HepG2 (cell line): ENCODE measurements at regions not wholly inside any gene's neighbourhood (a gene's known extent, or its start where the extent isn't known, plus 50 kb on each side); places are given as distances from the start of the nearest gene placed in this dataset.

ENCODE experiments used
- ATAC-seq: fragments of 200-7000 bp; cut with Tn5 transposase; 3 replicates; pipeline ENCODE4 v1.9.1; 2020; ENCODE audit warnings: mild to moderate bottlenecking, moderate library complexity
- BruUV-seq: library from RNA; stranded (reverse); fragments of 400-500 nt; replicated peaks from 2 replicates; lab custom pipeline; 2021; lab: Mats Ljungman, UMichigan
- CTCF ChIA-PET: fragments of 300-600 bp; formaldehyde crosslinking; extraction: SDS; loops from one replicate; lab custom pipeline; 2021; ENCODE audit warnings: low total read pairs, inconsistent platforms, low intra/inter-chr PET ratio; lab: Yijun Ruan, JAX
- POLR2A ChIA-PET: fragments of 350-600 bp; sonication (Branson Sonifier 250); formaldehyde crosslinking; loops from one replicate; lab custom pipeline; 2020; ENCODE audit warnings: antibody characterized with exemption, inconsistent platforms; lab: Yijun Ruan, JAX
- DNase-seq: peaks from one replicate; pipeline ENCODE4 v3.0.0-alpha.2; 2015; ENCODE audit warnings: low spot score
- FAIRE-seq: peaks from 3 replicates; lab custom pipeline; 2011; peaks lifted over from hg19 to GRCh38; lab: Jason Lieb, UNC
- H2AFZ ChIP-seq: one replicate; pipeline ENCODE4 v1.6.1; 2011; ENCODE audit warnings: low read length, inconsistent platforms
- H3K27ac ChIP-seq: fragments of 300-600 bp; 3 replicates; pipeline ENCODE4 v1.8.0; 2011; ENCODE audit warnings: mixed run types, mild to moderate bottlenecking, mixed read lengths, low read length, inconsistent platforms; ENCODE audit not compliant: insufficient read depth; ENCODE audit errors: extremely low read length
- H3K27me3 ChIP-seq, 2 experiments: fragments of 200-600 bp in 1 of 2; 2 replicates in 1 of 2; 3 replicates in 1 of 2; pipeline versions ENCODE4 v1.6.0 to v1.8.0; 2011; ENCODE audit warnings: low read length in 2 of 2, mild to moderate bottlenecking in 2 of 2, moderate library complexity in 2 of 2, inconsistent platforms in 1 of 2; ENCODE audit not compliant: insufficient read depth in 2 of 2, control insufficient read depth in 1 of 2
- H3K36me3 ChIP-seq, 2 experiments: fragments of 200-600 bp in 1 of 2; replicated peaks in 1 of 2; 2 replicates in 1 of 2; 3 replicates in 1 of 2; pipeline versions ENCODE4 v1.5.1 to v1.8.0; 2011; ENCODE audit warnings: low read length in 2 of 2, inconsistent platforms in 1 of 2; ENCODE audit not compliant: insufficient read depth in 2 of 2, control insufficient read depth in 1 of 2
- H3K4me1 ChIP-seq: 2 replicates; pipeline ENCODE4 v1.5.1; 2012; ENCODE audit warnings: low read length, inconsistent platforms; ENCODE audit not compliant: insufficient read depth
- H3K4me2 ChIP-seq: 2 replicates; pipeline ENCODE4 v1.6.0; 2011; ENCODE audit warnings: low read depth, low read length, inconsistent platforms
- H3K4me3 ChIP-seq, 3 experiments: fragments of 200-600 bp in 1 of 3; sonication (generic), shearing (Covaris generic) in 1 of 3; replicated peaks in 1 of 3; 2 replicates each; pipeline ENCODE4 v1.5.1; 2011 to 2016; ENCODE audit warnings: low read length in 3 of 3, inconsistent platforms in 2 of 3, low read depth in 2 of 3, mild to moderate bottlenecking in 2 of 3, control low read depth in 1 of 3, mixed read lengths in 1 of 3; ENCODE audit not compliant: insufficient read depth in 1 of 3
- H3K79me2 ChIP-seq: one replicate; pipeline ENCODE4 v1.6.1; 2011; ENCODE audit warnings: low read length, inconsistent platforms; ENCODE audit not compliant: insufficient read depth
- H3K9ac ChIP-seq: 2 replicates; pipeline ENCODE4 v1.6.0; 2011; ENCODE audit warnings: mild to moderate bottlenecking, low read depth, low read length, inconsistent platforms; ENCODE audit not compliant: insufficient read depth
- H3K9me3 ChIP-seq: 2 replicates; pipeline ENCODE4 v1.5.1; 2012; ENCODE audit warnings: mild to moderate bottlenecking, low read length
- H4K20me1 ChIP-seq: 2 replicates; pipeline ENCODE4 v1.6.0; 2011; ENCODE audit warnings: inconsistent platforms, mild to moderate bottlenecking, low read length, moderate library complexity; ENCODE audit not compliant: insufficient read depth
- AGO2 ChIP-seq: fragments of 200-400 bp; formaldehyde crosslinking; optimal IDR thresholded peaks from 2 replicates; pipeline ENCODE3; 2017; ENCODE audit warnings: mild to moderate bottlenecking, low read depth, low read length, moderate library complexity
- CHD4 ChIP-seq: fragments of 200-600 bp; sonication (generic); IDR thresholded peaks from 2 replicates; pipeline ENCODE4 v1.7.0; 2017; ENCODE audit warnings: mild to moderate bottlenecking, low read length, borderline replicate concordance
- SALL1 ChIP-seq: sonication (generic); formaldehyde crosslinking; IDR thresholded peaks from 2 replicates; pipeline ENCODE4 v1.8.0; 2022; ENCODE audit warnings: mild to moderate bottlenecking, missing genetic modification reagents
- SMC3 ChIP-seq: IDR thresholded peaks from 2 replicates; pipeline ENCODE4 v1.6.1; 2011; ENCODE audit warnings: low read length, improper control_type of control experiment
- SSRP1 ChIP-seq: IDR thresholded peaks from 2 replicates; pipeline ENCODE4 v1.6.1; 2016; ENCODE audit warnings: control low read depth
- ZFAT ChIP-seq: sonication (generic); formaldehyde crosslinking; conservative IDR thresholded peaks from 2 replicates; pipeline ENCODE4 v1.8.1; 2023; ENCODE audit warnings: missing genetic modification reagents, inconsistent platforms
- ZNF136 ChIP-seq: sonication (generic); formaldehyde crosslinking; IDR thresholded peaks from 2 replicates; pipeline ENCODE4 v1.8.1; 2022; ENCODE audit warnings: low read depth, mild to moderate bottlenecking, moderate library complexity, missing genetic modification reagents
- ZNF232 ChIP-seq: sonication (generic); formaldehyde crosslinking; IDR thresholded peaks from 2 replicates; pipeline ENCODE4 v1.4.0; 2020; ENCODE audit warnings: missing genetic modification reagents, borderline replicate concordance
- ZNF33A ChIP-seq: sonication (generic); formaldehyde crosslinking; IDR thresholded peaks from 2 replicates; pipeline ENCODE4 v1.5.1; 2020; ENCODE audit warnings: missing genetic modification reagents, mild to moderate bottlenecking, moderate library complexity, borderline replicate concordance
- ZNF451 ChIP-seq: sonication (generic); formaldehyde crosslinking; IDR thresholded peaks from 2 replicates; pipeline ENCODE4 v1.5.0; 2020; ENCODE audit warnings: mild to moderate bottlenecking, missing genetic modification reagents
- ZNF652 ChIP-seq: IDR thresholded peaks from 2 replicates; pipeline ENCODE4 v1.6.1; 2016; ENCODE audit warnings: low read depth, borderline replicate concordance
- ZNF788 ChIP-seq: sonication (generic); formaldehyde crosslinking; IDR thresholded peaks from 2 replicates; pipeline ENCODE4 v1.5.0; 2020; ENCODE audit warnings: mild to moderate bottlenecking, missing genetic modification reagents, borderline replicate concordance
- in situ Hi-C: cut with HindIII; loops from 2 replicates; pipeline ENCODE4 v1.10.0; 2017; ENCODE audit warnings: low pct_unique_long_range_greater_than_20kb; ENCODE audit not compliant: extremely low pct_ligation_motif_present
- intact Hi-C: fragments of 100-400 bp; cut with micrococcal nuclease; formaldehyde crosslinking; loops from one replicate; pipeline ENCODE4 v1.10.0; 2022; ENCODE audit not compliant: unreplicated experiment
- TF ChIP-seq, protein P1 (sequence below): sonication (generic); formaldehyde crosslinking; IDR thresholded peaks from 2 replicates; pipeline ENCODE4 v1.8.0; 2023; ENCODE audit warnings: mild to moderate bottlenecking, missing genetic modification reagents
- TF ChIP-seq, protein P2 (sequence below): sonication (generic); formaldehyde crosslinking; conservative IDR thresholded peaks from 2 replicates; pipeline ENCODE4 v1.5.0; 2020; ENCODE audit warnings: missing genetic modification reagents
- TF ChIP-seq, protein P3 (sequence below): sonication (generic); formaldehyde crosslinking; IDR thresholded peaks from 2 replicates; pipeline ENCODE4 v1.5.1; 2020; ENCODE audit warnings: missing genetic modification reagents, mild to moderate bottlenecking, borderline replicate concordance
- TF ChIP-seq, protein P4 (sequence below): IDR thresholded peaks from 2 replicates; pipeline ENCODE4 v1.6.1; 2012; ENCODE audit warnings: low read depth, low read length, improper control_type of control experiment
- TF ChIP-seq, protein P5 (sequence below): sonication (generic); formaldehyde crosslinking; IDR thresholded peaks from 2 replicates; pipeline ENCODE4 v1.4.0; 2020; ENCODE audit warnings: missing genetic modification reagents

DNA sequence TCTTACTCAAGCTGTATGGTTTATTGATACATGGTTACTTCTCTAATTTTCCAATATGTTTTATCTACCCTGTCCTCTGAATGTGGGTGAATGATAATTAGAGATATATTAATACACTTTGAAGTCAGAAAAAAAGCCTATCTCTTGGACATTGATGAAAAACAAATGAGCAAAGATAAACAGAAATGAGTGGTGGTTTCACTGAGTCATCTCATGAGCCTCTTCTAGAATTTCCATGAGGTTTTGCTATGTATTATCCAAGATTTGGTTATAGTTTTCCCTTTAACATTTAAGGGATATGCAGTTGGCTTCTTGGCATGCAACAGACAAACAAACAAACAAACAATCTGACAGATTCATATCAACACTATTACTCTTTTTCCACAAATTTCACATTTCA is 586.8 kb downstream of the RFPL4B start:
- ATAC-seq = no peak
- no peak for DNase-seq
- H4K20me1 ChIP-seq = no peaks in the 10 kb centered on the region
- H3K27me3 ChIP-seq = no peaks in the 10 kb centered on the region
- no peak for FAIRE-seq
- no peaks in the 10 kb centered on the region for H3K36me3 ChIP-seq
- no peak overlapping the region for H3K9ac ChIP-seq
- intact Hi-C loops (no loop called here), in situ Hi-C loops (no loop called here)
- ChIA-PET CTCF (no interaction called here), POLR2A (no interaction called here)
- no peak overlapping the region for H3K4me3 ChIP-seq
- H2AFZ ChIP-seq = no peak overlapping the region
- H3K9me3 ChIP-seq = no peaks in the 10 kb centered on the region
- no peaks in the 10 kb centered on the region for H3K4me1 ChIP-seq
- H3K4me2 ChIP-seq = no peak overlapping the region
- BruUV-seq = no TSS peak
- H3K27ac ChIP-seq = no peak overlapping the region
- no peaks in the 10 kb centered on the region for H3K79me2 ChIP-seq
- TF ChIP-seq, protein P1, sequence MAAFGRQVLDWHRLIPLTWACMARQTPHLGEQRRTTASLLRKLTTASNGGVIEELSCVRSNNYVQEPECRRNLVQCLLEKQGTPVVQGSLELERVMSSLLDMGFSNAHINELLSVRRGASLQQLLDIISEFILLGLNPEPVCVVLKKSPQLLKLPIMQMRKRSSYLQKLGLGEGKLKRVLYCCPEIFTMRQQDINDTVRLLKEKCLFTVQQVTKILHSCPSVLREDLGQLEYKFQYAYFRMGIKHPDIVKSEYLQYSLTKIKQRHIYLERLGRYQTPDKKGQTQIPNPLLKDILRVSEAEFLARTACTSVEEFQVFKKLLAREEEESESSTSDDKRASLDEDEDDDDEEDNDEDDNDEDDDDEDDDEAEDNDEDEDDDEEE (CRISPR knock-in tag) = no peak
- no peak for TF ChIP-seq ZNF652 (CRISPR knock-in tag)
- no peak for TF ChIP-seq CHD4
- TF ChIP-seq AGO2 = no peak
- TF ChIP-seq ZNF136 (CRISPR knock-in tag) = no peak
- TF ChIP-seq, protein P2, sequence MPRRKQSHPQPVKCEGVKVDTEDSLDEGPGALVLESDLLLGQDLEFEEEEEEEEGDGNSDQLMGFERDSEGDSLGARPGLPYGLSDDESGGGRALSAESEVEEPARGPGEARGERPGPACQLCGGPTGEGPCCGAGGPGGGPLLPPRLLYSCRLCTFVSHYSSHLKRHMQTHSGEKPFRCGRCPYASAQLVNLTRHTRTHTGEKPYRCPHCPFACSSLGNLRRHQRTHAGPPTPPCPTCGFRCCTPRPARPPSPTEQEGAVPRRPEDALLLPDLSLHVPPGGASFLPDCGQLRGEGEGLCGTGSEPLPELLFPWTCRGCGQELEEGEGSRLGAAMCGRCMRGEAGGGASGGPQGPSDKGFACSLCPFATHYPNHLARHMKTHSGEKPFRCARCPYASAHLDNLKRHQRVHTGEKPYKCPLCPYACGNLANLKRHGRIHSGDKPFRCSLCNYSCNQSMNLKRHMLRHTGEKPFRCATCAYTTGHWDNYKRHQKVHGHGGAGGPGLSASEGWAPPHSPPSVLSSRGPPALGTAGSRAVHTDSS = no peak
- no peak for TF ChIP-seq ZFAT
- no peak for TF ChIP-seq ZNF451 (CRISPR knock-in tag)
- TF ChIP-seq, protein P3, sequence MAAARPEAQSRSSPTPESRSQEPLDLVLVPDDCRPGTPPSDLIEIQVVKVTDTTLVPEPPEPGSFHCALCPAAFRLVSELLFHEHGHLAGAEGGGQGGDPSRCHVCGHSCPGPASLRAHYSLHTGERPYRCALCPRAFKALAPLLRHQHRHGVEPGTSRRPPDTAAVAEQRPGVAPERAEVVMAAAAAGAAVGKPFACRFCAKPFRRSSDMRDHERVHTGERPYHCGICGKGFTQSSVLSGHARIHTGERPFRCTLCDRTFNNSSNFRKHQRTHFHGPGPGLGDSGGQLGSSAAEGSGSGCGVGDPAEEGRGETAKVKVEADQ = no peak
- TF ChIP-seq ZNF788 (CRISPR knock-in tag) = no peak
- TF ChIP-seq, protein P4, sequence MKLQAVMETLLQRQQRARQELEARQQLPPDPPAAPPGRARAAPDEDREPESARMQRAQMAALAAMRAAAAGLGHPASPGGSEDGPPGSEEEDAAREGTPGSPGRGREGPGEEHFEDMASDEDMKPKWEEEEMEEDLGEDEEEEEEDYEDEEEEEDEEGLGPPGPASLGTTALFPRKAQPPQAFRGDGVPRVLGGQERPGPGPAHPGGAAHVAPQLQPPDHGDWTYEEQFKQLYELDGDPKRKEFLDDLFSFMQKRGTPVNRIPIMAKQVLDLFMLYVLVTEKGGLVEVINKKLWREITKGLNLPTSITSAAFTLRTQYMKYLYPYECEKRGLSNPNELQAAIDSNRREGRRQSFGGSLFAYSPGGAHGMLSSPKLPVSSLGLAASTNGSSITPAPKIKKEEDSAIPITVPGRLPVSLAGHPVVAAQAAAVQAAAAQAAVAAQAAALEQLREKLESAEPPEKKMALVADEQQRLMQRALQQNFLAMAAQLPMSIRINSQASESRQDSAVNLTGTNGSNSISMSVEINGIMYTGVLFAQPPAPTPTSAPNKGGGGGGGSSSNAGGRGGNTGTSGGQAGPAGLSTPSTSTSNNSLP = no peak
- TF ChIP-seq SMC3 = no peak
- TF ChIP-seq ZNF232 (CRISPR knock-in tag) = no peak
- TF ChIP-seq SSRP1 (CRISPR knock-in tag) = no peak
- TF ChIP-seq SALL1 (CRISPR knock-in tag) = no peak
- TF ChIP-seq, protein P5, sequence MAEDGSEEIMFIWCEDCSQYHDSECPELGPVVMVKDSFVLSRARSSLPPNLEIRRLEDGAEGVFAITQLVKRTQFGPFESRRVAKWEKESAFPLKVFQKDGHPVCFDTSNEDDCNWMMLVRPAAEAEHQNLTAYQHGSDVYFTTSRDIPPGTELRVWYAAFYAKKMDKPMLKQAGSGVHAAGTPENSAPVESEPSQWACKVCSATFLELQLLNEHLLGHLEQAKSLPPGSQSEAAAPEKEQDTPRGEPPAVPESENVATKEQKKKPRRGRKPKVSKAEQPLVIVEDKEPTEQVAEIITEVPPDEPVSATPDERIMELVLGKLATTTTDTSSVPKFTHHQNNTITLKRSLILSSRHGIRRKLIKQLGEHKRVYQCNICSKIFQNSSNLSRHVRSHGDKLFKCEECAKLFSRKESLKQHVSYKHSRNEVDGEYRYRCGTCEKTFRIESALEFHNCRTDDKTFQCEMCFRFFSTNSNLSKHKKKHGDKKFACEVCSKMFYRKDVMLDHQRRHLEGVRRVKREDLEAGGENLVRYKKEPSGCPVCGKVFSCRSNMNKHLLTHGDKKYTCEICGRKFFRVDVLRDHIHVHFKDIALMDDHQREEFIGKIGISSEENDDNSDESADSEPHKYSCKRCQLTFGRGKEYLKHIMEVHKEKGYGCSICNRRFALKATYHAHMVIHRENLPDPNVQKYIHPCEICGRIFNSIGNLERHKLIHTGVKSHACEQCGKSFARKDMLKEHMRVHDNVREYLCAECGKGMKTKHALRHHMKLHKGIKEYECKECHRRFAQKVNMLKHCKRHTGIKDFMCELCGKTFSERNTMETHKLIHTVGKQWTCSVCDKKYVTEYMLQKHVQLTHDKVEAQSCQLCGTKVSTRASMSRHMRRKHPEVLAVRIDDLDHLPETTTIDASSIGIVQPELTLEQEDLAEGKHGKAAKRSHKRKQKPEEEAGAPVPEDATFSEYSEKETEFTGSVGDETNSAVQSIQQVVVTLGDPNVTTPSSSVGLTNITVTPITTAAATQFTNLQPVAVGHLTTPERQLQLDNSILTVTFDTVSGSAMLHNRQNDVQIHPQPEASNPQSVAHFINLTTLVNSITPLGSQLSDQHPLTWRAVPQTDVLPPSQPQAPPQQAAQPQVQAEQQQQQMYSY (CRISPR knock-in tag) = no peak
- no peak for TF ChIP-seq ZNF33A (CRISPR knock-in tag)
